KMS-11 (cell line): ENCODE measurements at regions not wholly inside any gene's neighbourhood (a gene's known extent, or its start where the extent isn't known, plus 50 kb on each side); places are given as distances from the start of the nearest gene placed in this dataset.

Source experiments
- H2AFZ ChIP-seq: fragments of 200-600 bp; sonication (generic); 2 replicates; pipeline ENCODE4 v1.6.1; 2016; ENCODE audit warnings: antibody characterized with exemption, mixed run types, low read depth
- H3K27ac ChIP-seq: fragments of 200-600 bp; sonication (generic); 2 replicates; pipeline ENCODE4 v1.6.1; 2016; ENCODE audit warnings: mild to moderate bottlenecking, mixed run types
- H3K27me3 ChIP-seq: fragments of 200-600 bp; sonication (generic); 2 replicates; pipeline ENCODE4 v1.6.1; 2017; ENCODE audit warnings: mild to moderate bottlenecking, low read depth, mixed run types, moderate library complexity; ENCODE audit not compliant: insufficient read depth
- H3K36me3 ChIP-seq: fragments of 200-600 bp; sonication (generic); 2 replicates; pipeline ENCODE4 v1.6.1; 2017; ENCODE audit warnings: mild to moderate bottlenecking, mixed run types; ENCODE audit not compliant: insufficient read depth
- H3K4me1 ChIP-seq: fragments of 200-600 bp; sonication (generic); 2 replicates; pipeline ENCODE4 v1.6.1; 2016; ENCODE audit warnings: mild to moderate bottlenecking, low read depth, mixed run types; ENCODE audit not compliant: poor library complexity, severe bottlenecking
- H3K4me2 ChIP-seq: fragments of 200-600 bp; sonication (generic); 2 replicates; pipeline ENCODE4 v1.7.0; 2016; ENCODE audit warnings: mild to moderate bottlenecking, mixed run types
- H3K4me3 ChIP-seq: fragments of 200-600 bp; sonication (generic); IDR thresholded peaks from 2 replicates; pipeline ENCODE4 v1.6.1; 2017; ENCODE audit warnings: low read depth, low read length, mixed read lengths; ENCODE audit not compliant: insufficient read depth
- H3K79me2 ChIP-seq: fragments of 200-600 bp; sonication (generic); 2 replicates; pipeline ENCODE4 v1.6.1; 2016; ENCODE audit warnings: low read depth, mixed run types; ENCODE audit not compliant: insufficient read depth
- H3K9ac ChIP-seq: fragments of 200-600 bp; sonication (generic); 2 replicates; pipeline ENCODE4 v1.6.1; 2016; ENCODE audit warnings: mild to moderate bottlenecking, mixed run types
- H4K20me1 ChIP-seq: fragments of 200-600 bp; sonication (generic); 2 replicates; pipeline ENCODE4 v1.6.1; 2016; ENCODE audit warnings: mild to moderate bottlenecking, mixed run types; ENCODE audit not compliant: insufficient read depth
- CTCF ChIP-seq: fragments of 200-600 bp; sonication (generic); conservative IDR thresholded peaks from 2 replicates; pipeline ENCODE4 v1.6.1; 2017; ENCODE audit warnings: low read depth, mild to moderate bottlenecking, antibody characterized with exemption, low read length, moderate library complexity, mixed read lengths

- Histone ChIP-seq H3K79me2 (no peaks in the 10 kb centered on the region), H4K20me1 (no peaks in the 10 kb centered on the region), H2AFZ (no peak overlapping the region), H3K27ac (no peak overlapping the region), H3K4me1 (peaks cover 33% of the 10 kb centered on the region), H3K9ac (no peak overlapping the region), H3K4me3 (no peak overlapping the region), H3K27me3 (no peaks in the 10 kb centered on the region), H3K4me2 (no peak overlapping the region), H3K36me3 (no peaks in the 10 kb centered on the region)
- no peak for TF ChIP-seq CTCF
These were observed 402.9 kb downstream of the ENC1 start for GRCh38 chr5:74237571-74238145.

- H3K36me3 ChIP-seq, result no peaks in the 10 kb centered on the region
- no peak overlapping the region for H2AFZ ChIP-seq
- H3K9ac ChIP-seq, result no peak overlapping the region
- TF ChIP-seq CTCF, result no peak
- no peak overlapping the region for H3K27ac ChIP-seq
- peaks cover 13% of the 10 kb centered on the region for H3K4me1 ChIP-seq
- H3K4me3 ChIP-seq, result no peak overlapping the region
- no peaks in the 10 kb centered on the region for H3K27me3 ChIP-seq
- H3K79me2 ChIP-seq, result no peaks in the 10 kb centered on the region
- H4K20me1 ChIP-seq, result no peaks in the 10 kb centered on the region
- H3K4me2 ChIP-seq, result no peak overlapping the region
These were observed 405.0 kb downstream of the ENC1 start for GRCh38 chr5:74235552-74235951.

GRCh38 chr5:74233571-74233970, 407.0 kb downstream of the ENC1 start:
- Histone ChIP-seq H2AFZ (no peak overlapping the region), H3K4me1 (peaks cover 9% of the 10 kb centered on the region), H3K79me2 (no peaks in the 10 kb centered on the region), H3K4me3 (no peak overlapping the region), H3K4me2 (0 out of 2 replicates have a peak overlapping the region, but pooled peaks have one; percentile 8), H3K9ac (no peak overlapping the region), H3K27ac (no peak overlapping the region), H3K36me3 (no peaks in the 10 kb centered on the region), H4K20me1 (no peaks in the 10 kb centered on the region), H3K27me3 (no peaks in the 10 kb centered on the region)
- TF ChIP-seq CTCF, result no peak

GRCh38 chr5:74233091-74233490, 407.4 kb downstream of the ENC1 start:
- Histone ChIP-seq H3K79me2 (no peaks in the 10 kb centered on the region), H3K36me3 (no peaks in the 10 kb centered on the region), H2AFZ (no peak overlapping the region), H3K27ac (no peak overlapping the region), H3K4me1 (peaks cover 9% of the 10 kb centered on the region), H3K27me3 (no peaks in the 10 kb centered on the region), H3K4me3 (no peak overlapping the region), H3K4me2 (no peak overlapping the region), H4K20me1 (no peaks in the 10 kb centered on the region), H3K9ac (no peak overlapping the region)
- no peak for TF ChIP-seq CTCF
